ENCODE measurements at regions not wholly inside any gene's neighbourhood (a gene's known extent, or its start where the extent isn't known, plus 50 kb on each side); places are given as distances from the start of the nearest gene placed in this dataset.

- TF ChIP-seq GTF2F1 (IDR thresholded peaks at IDR 0.05; ENCODE audit: borderline replicate concordance, low read depth, low read length) (no peak), EGR1 (IDR thresholded peaks at IDR 0.05; ENCODE audit: borderline replicate concordance, low read depth, low read length) (no peak), CBX5 (IDR thresholded peaks at IDR 0.05; ENCODE audit: low read depth, low read length) (no peak), EZH2 (IDR thresholded peaks at IDR 0.05; ENCODE audit: low read depth, low read length, severe bottlenecking) (no peak), POLR2A (IDR thresholded peaks at IDR 0.05; ENCODE audit: control extremely low read depth in 1 of 2, low read depth in 2 of 2, low read length in 2 of 2) (no peak), SIN3A (conservative IDR thresholded peaks at IDR 0.05 in 1 of 2, IDR thresholded peaks at IDR 0.05 in 1 of 2; ENCODE audit: low read depth in 1 of 2, low read length in 2 of 2) (no peak), RNF2 (IDR thresholded peaks at IDR 0.05; ENCODE audit: borderline replicate concordance, low read depth, low read length, missing control alignments, poor library complexity, severe bottlenecking) (no peak)
- TF ChIP-seq, protein P1, sequence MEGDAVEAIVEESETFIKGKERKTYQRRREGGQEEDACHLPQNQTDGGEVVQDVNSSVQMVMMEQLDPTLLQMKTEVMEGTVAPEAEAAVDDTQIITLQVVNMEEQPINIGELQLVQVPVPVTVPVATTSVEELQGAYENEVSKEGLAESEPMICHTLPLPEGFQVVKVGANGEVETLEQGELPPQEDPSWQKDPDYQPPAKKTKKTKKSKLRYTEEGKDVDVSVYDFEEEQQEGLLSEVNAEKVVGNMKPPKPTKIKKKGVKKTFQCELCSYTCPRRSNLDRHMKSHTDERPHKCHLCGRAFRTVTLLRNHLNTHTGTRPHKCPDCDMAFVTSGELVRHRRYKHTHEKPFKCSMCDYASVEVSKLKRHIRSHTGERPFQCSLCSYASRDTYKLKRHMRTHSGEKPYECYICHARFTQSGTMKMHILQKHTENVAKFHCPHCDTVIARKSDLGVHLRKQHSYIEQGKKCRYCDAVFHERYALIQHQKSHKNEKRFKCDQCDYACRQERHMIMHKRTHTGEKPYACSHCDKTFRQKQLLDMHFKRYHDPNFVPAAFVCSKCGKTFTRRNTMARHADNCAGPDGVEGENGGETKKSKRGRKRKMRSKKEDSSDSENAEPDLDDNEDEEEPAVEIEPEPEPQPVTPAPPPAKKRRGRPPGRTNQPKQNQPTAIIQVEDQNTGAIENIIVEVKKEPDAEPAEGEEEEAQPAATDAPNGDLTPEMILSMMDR (IDR thresholded peaks at IDR 0.05; ENCODE audit: control extremely low read depth in 1 of 3, insufficient read depth in 1 of 3, low read depth in 1 of 3, low read length in 3 of 3), result no peak
These were observed 141.1 kb upstream of the HS3ST4 start for GRCh38 chr16:25550647-25551046.

All from H1 (cell line).